NAMALWA (cell line): ENCODE measurements at regions not wholly inside any gene's neighbourhood (a gene's known extent, or its start where the extent isn't known, plus 50 kb on each side); places are given as distances from the start of the nearest gene placed in this dataset.

ENCODE experiments used
- DNase-seq: peaks from one replicate; pipeline ENCODE4 v3.0.0-alpha.2; 2015; ENCODE audit warnings: low spot score

DNA sequence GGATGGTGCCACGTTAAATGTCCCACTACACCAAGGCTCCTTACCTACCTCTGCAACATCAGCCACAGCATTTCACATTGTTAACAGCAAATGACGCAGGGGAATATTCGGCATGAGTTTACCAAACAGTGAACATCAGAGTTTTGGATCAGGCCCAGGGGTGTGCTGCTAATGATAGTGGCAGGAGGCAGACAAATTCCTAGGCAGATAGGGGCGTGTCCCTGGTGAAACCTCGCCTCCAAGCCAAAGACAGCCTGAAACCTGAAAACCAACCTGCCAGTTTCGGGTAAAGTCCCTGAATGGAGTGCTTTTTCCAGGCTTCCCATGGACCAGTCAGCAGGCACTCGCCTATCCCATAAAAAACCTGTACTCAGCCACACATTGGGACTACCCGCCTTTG lies 133.6 kb downstream of the SH3BGRL2 start:
- DNase-seq, result no peak

DNA sequence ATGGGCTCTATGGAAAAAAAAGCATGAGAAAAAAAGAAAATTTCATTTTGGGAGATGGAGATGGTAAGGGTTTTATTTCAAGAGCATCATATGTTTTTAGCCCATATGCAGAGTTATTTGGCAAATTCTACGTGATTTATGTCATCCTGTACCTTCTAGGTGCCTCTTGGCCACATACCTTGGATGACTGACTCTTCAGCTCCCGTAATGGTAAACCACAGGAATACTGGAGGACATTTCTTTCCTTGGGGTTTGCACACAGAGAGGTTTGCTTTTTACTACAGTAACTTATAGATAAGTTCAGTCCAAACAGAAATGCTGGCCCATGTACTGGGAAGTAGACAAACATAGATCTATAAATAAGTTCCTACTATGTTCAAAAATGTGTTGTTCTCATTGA lies 132.2 kb downstream of the SH3BGRL2 start:
- no peak for DNase-seq

DNA sequence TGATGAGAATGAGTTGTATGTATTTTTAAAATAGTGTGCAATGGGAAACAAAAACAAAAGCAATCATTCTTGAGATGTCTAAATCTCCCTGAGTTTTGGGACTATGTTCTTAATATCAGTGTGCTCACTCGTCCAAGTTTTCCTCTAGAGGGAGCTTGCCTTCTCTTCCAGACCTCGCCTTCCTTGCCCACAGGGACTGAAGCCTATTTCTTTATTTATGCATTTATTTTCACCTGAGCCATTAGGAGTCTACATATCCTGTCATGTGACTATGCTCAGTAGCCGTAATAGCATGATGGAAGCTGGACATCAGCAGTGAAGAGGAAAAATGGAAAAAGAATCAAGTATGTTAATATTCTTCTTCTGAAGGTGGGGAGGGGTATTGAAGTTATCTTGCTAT lies 131.2 kb downstream of the SH3BGRL2 start:
- DNase-seq, result no peak

DNA sequence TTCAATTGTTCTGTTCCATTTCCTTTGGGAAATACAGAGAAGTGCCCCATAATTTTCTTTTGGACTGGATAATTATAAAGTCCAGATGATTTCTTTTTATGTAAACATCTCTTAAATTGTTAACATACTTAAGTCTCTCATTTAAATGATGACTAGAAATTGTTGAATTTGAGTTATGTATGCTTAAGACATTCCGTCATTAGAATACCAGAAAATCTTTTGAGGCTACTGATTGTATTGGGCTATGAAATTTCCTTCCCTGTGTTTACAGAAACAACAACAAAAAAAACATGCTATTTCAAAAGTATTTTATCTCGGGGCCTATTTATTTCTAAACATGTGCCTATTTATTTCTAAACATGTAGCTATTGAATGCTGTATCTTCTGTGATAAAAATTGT lies 125.4 kb downstream of the SH3BGRL2 start:
- no peak for DNase-seq

DNA sequence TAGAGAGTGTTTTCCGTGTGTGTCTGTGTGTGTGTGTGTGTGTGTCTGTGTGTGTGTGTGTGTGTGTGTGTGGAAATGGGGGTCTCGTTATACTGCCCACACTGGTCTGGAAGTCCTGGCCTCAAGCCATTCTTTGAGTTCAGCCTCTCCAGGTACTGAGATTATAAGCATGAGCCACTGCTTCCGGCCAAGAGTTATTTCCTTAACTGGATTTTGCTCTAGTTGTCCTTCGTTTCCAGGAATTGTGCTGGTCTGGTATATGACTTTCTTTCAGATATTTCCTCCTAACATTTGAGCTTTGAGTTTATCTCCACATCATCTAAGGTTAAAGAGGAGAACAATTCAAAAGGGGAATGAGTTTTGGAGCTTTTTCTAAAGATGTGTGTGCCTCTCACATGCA lies 124.8 kb downstream of the SH3BGRL2 start:
- DNase-seq, result no peak
